Liver (tissue), 8 donors: ENCODE measurements at regions not wholly inside any gene's neighbourhood (a gene's known extent, or its start where the extent isn't known, plus 50 kb on each side); places are given as distances from the start of the nearest gene placed in this dataset.

Source experiments
- DNase-seq: peaks from one replicate; pipeline ENCODE4 v3.0.0-alpha.2; 2017; ENCODE audit warnings: low spot score
- H3K27ac ChIP-seq, 2 donors: one replicate each; pipeline ENCODE4 v1.7.0; 2013; ENCODE audit warnings: inconsistent platforms in 2 of 2, low read length in 2 of 2, control low read depth in 1 of 2, low read depth in 1 of 2, mild to moderate bottlenecking in 1 of 2
- H3K27me3 ChIP-seq, 4 donors: one replicate each; pipeline versions ENCODE4 v1.6.1 to v1.7.0; 2013; ENCODE audit warnings: low read length in 3 of 4, inconsistent platforms in 1 of 4, mild to moderate bottlenecking in 1 of 4, moderate library complexity in 1 of 4; ENCODE audit not compliant: control insufficient read depth in 4 of 4, insufficient read depth in 4 of 4
- H3K36me3 ChIP-seq, 4 donors: one replicate each; pipeline versions ENCODE4 v1.6.1 to v1.7.0; 2013; ENCODE audit warnings: low read length in 3 of 4, mild to moderate bottlenecking in 3 of 4, low read depth in 1 of 4, moderate library complexity in 1 of 4; ENCODE audit not compliant: control insufficient read depth in 4 of 4, insufficient read depth in 3 of 4
- H3K4me1 ChIP-seq, 4 donors: one replicate each; pipeline versions ENCODE4 v1.6.1 to v1.7.0; 2013; ENCODE audit warnings: low read length in 3 of 4, mild to moderate bottlenecking in 3 of 4, moderate library complexity in 1 of 4; ENCODE audit not compliant: control insufficient read depth in 4 of 4, insufficient read depth in 4 of 4
- H3K4me3 ChIP-seq, 3 donors: one replicate each; pipeline versions ENCODE4 v1.6.1 to v1.7.0; 2013; ENCODE audit warnings: low read length in 3 of 3, control low read depth in 1 of 3, low read depth in 1 of 3, mild to moderate bottlenecking in 1 of 3
- H3K9ac ChIP-seq, 2 donors: one replicate each; pipeline ENCODE4 v1.7.0; 2013; ENCODE audit warnings: low read length in 2 of 2, mild to moderate bottlenecking in 2 of 2, moderate library complexity in 2 of 2, control low read depth in 1 of 2, low read depth in 1 of 2
- H3K9me3 ChIP-seq, 4 donors: one replicate each; pipeline versions ENCODE4 v1.6.1 to v1.7.0; 2013; ENCODE audit warnings: low read length in 3 of 4; ENCODE audit not compliant: control insufficient read depth in 4 of 4
- CTCF ChIP-seq: fragments of 150-350 bp; IDR thresholded peaks from 2 replicates; pipeline ENCODE4 v1.5.1; 2017; ENCODE audit warnings: improper control_type of control experiment, low read depth, low read length; ENCODE audit not compliant: missing input control
- FOXA1 ChIP-seq: IDR thresholded peaks from 2 replicates; pipeline ENCODE4 v1.6.1; 2016; ENCODE audit warnings: antibody characterized with exemption
- FOXA2 ChIP-seq: IDR thresholded peaks from 2 replicates; pipeline ENCODE4 v1.6.1; 2016; ENCODE audit warnings: antibody characterized with exemption
- GABPA ChIP-seq, 2 donors: IDR thresholded peaks in 1 of 2; conservative IDR thresholded peaks in 1 of 2; 2 replicates each; pipeline ENCODE4 v1.6.1; 2016; ENCODE audit warnings: antibody characterized with exemption in 2 of 2, mild to moderate bottlenecking in 1 of 2, moderate library complexity in 1 of 2
- HNF4A ChIP-seq, 2 donors: conservative IDR thresholded peaks; 2 replicates each; pipeline ENCODE4 v1.6.1; 2016; ENCODE audit warnings: antibody characterized with exemption in 2 of 2, mild to moderate bottlenecking in 2 of 2
- HNF4G ChIP-seq: IDR thresholded peaks from 2 replicates; pipeline ENCODE4 v1.6.1; 2016; ENCODE audit warnings: antibody characterized with exemption
- JUND ChIP-seq, 2 donors: IDR thresholded peaks; 2 replicates each; pipeline ENCODE4 v1.6.1; 2016; ENCODE audit warnings: antibody characterized with exemption in 2 of 2
- MAX ChIP-seq: IDR thresholded peaks from 2 replicates; pipeline ENCODE4 v1.6.1; 2016; ENCODE audit warnings: antibody characterized with exemption
- NR2F2 ChIP-seq: IDR thresholded peaks from 2 replicates; pipeline ENCODE4 v1.6.1; 2016; ENCODE audit warnings: antibody characterized with exemption
- RAD21 ChIP-seq, 2 donors: IDR thresholded peaks; 2 replicates each; pipeline ENCODE4 v1.6.1; 2016; ENCODE audit warnings: antibody characterized with exemption in 2 of 2, mild to moderate bottlenecking in 2 of 2
- REST ChIP-seq: IDR thresholded peaks from 2 replicates; pipeline ENCODE4 v1.6.1; 2016; ENCODE audit warnings: antibody characterized with exemption, mild to moderate bottlenecking
- RXRA ChIP-seq, 2 donors: IDR thresholded peaks; 2 replicates each; pipeline ENCODE4 v1.6.1; 2017 to 2018; ENCODE audit warnings: antibody characterized with exemption in 2 of 2, mild to moderate bottlenecking in 1 of 2
- SP1 ChIP-seq: IDR thresholded peaks from 2 replicates; pipeline ENCODE4 v1.6.1; 2018; ENCODE audit warnings: antibody characterized with exemption, mild to moderate bottlenecking
- TAF1 ChIP-seq: conservative IDR thresholded peaks from 2 replicates; pipeline ENCODE4 v1.6.1; 2016; ENCODE audit warnings: antibody characterized with exemption, mild to moderate bottlenecking
- YY1 ChIP-seq: IDR thresholded peaks from 2 replicates; pipeline ENCODE4 v1.6.1; 2016; ENCODE audit warnings: antibody characterized with exemption, mild to moderate bottlenecking
- WGBS: extraction: QIAGEN DNeasy Blood & Tissue Kit; methylation state at CpG from one replicate; pipeline ENCODE4 v1.1.7; 2013; 5-methylcytosine and 5-hydroxymethylcytosine counted together
- TF ChIP-seq, protein P1 (sequence below): IDR thresholded peaks from 2 replicates; pipeline ENCODE4 v1.6.1; 2016; ENCODE audit warnings: antibody characterized with exemption
- donor health status: healthy.
- donor health status: healthy.
- donor health status: healthy.
- donor health status: healthy.
- donor health status: healthy.

DNA sequence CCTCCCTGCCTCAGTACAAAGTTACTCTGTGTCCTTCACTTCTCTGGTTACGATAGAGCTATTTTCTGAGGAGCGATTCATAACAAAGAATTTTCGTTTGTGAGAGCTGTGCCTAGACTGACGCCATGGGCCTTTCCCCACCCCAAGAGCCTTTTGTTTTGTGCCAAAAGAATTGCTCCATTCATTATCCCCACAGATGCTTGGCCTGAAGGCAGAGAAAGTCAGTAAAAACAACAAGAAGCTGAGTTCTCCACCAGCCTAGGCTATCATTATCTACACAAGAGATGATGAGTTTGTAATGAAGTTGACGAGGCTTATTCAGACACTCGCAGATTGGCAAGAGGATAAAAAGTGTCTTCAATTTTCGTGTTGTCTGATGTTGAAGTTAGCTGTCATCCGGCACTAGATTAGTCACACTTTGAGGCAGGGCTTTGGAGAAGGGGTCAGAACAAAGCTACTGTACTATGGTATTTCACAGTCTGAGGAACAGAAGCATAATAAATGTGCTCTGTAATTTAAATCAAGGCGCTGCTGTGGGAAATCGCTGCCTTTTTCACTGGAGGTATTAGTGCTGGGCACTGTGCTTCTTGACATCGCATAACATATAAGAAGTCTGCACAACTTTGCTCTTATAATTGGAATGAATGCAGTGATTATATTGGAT is 278.4 kb upstream of the FIGN start:
- no peak overlapping the region for H3K9ac ChIP-seq
- no peak overlapping the region for H3K4me3 ChIP-seq
- no peaks in the 10 kb centered on the region for H3K9me3 ChIP-seq
- H3K4me1 ChIP-seq, result no peaks in the 10 kb centered on the region
- H3K36me3 ChIP-seq, result no peaks in the 10 kb centered on the region
- no peak for DNase-seq
- WGBS, result 83% methylated on average over 11 of the region's 11 CpGs
- TF ChIP-seq HNF4A (conservative IDR thresholded peaks at IDR 0.05) (no peak), MAX (no peak), RAD21 (IDR thresholded peaks at IDR 0.05) (no peak), REST (no peak), SP1 (no peak), CTCF (no peak), HNF4G (no peak), YY1 (no peak)
- TF ChIP-seq, protein P1, sequence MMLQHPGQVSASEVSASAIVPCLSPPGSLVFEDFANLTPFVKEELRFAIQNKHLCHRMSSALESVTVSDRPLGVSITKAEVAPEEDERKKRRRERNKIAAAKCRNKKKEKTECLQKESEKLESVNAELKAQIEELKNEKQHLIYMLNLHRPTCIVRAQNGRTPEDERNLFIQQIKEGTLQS, result no peak
- H3K27ac ChIP-seq, result no peak overlapping the region
- no peaks in the 10 kb centered on the region for H3K27me3 ChIP-seq

GRCh38 chr2:164012581-164012980 is 276.8 kb upstream of the FIGN start:
- H3K4me1 ChIP-seq, result no peaks in the 10 kb centered on the region
- no peaks in the 10 kb centered on the region for H3K9me3 ChIP-seq
- no peak overlapping the region for H3K4me3 ChIP-seq
- no peaks in the 10 kb centered on the region for H3K36me3 ChIP-seq
- H3K27me3 ChIP-seq, result no peaks in the 10 kb centered on the region
- no peak for TF ChIP-seq NR2F2
- no peak for TF ChIP-seq FOXA2
- no peak for TF ChIP-seq GABPA (IDR thresholded peaks at IDR 0.05 in 1 of 2, conservative IDR thresholded peaks at IDR 0.05 in 1 of 2)
- TF ChIP-seq YY1, result no peak
- TF ChIP-seq TAF1, result no peak
- TF ChIP-seq CTCF, result no peak
- TF ChIP-seq JUND (IDR thresholded peaks at IDR 0.05), result no peak
- no peak for TF ChIP-seq RXRA (IDR thresholded peaks at IDR 0.05)
- no peak for TF ChIP-seq FOXA1
- no peak for TF ChIP-seq REST
- no peak for TF ChIP-seq MAX
- H3K9ac ChIP-seq, result no peak overlapping the region
- no peak for DNase-seq
- WGBS, result 92% methylated on average over 3 of the region's 3 CpGs
- no peak overlapping the region for H3K27ac ChIP-seq
